Coronary artery (tissue), 2 donors: ENCODE measurements at regions not wholly inside any gene's neighbourhood (a gene's known extent, or its start where the extent isn't known, plus 50 kb on each side); places are given as distances from the start of the nearest gene placed in this dataset.

ENCODE experiments used
- DNase-seq: peaks from one replicate; pipeline ENCODE4 v3.0.0-alpha.2; 2017; ENCODE audit warnings: low spot score
- H3K27ac ChIP-seq, 2 donors: fragments of 200-600 bp; sonication (generic); one replicate each; pipeline ENCODE4 v1.5.1; 2016 to 2019
- H3K4me3 ChIP-seq: fragments of 200-600 bp; sonication (generic); 2 replicates; pipeline ENCODE4 v1.5.1; 2016; ENCODE audit warnings: mild to moderate bottlenecking, moderate library complexity
- TF ChIP-seq, protein P1 (sequence below): fragments of 200-600 bp; sonication (generic); IDR thresholded peaks from one replicate; pipeline ENCODE4 v1.5.1; 2019; ENCODE audit warnings: antibody characterized with exemption

DNA sequence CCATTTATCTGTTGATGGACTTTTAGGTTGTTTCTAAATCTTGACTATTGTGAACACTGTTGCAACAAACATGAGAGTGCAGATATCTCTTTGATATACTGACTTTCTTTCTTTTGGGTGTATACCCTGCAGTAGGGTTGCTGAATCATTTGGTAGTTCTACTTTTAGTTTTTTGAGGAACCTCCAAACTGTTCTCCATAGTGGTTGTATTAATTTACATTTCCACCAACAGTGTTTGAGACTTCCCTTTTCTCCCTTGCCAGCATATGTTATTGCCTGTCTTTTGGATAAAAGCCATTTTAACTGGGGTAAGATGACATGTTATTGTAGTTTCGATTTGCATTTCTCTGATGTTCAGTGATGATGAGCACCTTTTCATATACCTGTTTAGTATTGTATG lies 330.0 kb downstream of the DDX10 start:
- TF ChIP-seq, protein P1, sequence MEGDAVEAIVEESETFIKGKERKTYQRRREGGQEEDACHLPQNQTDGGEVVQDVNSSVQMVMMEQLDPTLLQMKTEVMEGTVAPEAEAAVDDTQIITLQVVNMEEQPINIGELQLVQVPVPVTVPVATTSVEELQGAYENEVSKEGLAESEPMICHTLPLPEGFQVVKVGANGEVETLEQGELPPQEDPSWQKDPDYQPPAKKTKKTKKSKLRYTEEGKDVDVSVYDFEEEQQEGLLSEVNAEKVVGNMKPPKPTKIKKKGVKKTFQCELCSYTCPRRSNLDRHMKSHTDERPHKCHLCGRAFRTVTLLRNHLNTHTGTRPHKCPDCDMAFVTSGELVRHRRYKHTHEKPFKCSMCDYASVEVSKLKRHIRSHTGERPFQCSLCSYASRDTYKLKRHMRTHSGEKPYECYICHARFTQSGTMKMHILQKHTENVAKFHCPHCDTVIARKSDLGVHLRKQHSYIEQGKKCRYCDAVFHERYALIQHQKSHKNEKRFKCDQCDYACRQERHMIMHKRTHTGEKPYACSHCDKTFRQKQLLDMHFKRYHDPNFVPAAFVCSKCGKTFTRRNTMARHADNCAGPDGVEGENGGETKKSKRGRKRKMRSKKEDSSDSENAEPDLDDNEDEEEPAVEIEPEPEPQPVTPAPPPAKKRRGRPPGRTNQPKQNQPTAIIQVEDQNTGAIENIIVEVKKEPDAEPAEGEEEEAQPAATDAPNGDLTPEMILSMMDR, result no peak
- no peak for DNase-seq
- Histone ChIP-seq H3K4me3 (no peak overlapping the region), H3K27ac (no peak overlapping the region)

DNA sequence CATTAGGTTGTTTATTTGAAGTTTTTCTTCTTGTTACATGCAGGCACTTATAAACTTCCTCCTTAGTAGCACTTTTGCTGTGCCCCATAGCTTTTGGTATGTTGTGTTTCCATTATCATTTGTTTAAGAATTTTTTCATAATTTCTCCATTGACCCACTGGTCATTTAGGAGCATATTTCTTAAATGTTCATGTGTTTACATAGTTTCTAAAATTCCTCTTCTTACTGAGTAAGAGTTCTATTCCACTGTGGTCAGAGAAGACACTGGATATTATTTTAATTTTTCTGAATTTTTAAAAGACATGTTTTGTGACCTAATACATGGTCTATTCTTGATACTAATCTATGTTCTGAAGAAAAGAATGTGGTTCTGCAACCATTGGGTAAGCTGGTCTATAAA lies 333.0 kb downstream of the DDX10 start:
- Histone ChIP-seq H3K27ac (no peak overlapping the region), H3K4me3 (no peak overlapping the region)
- no peak for DNase-seq
- TF ChIP-seq, protein P1, result no peak

DNA sequence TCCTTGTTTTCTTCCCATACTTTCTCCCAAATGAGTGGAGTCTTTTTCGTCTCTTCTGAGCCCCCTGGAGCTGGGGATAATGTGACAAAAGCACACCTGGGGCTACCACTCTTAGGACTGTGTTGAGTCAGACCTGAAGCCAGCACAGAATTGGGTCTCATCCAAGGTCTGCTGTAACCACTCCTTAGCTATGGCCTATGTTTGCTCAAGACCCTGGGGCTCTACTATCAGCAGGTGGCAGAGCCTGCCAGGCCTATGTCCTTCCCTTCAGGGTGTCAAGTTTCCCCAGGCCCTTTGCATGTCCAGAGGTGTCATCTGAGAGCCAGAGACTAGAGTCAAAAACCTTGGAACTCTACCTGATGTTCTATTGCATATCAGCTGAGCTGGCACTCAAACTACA lies 335.7 kb downstream of the DDX10 start:
- no peak overlapping the region for H3K27ac ChIP-seq
- DNase-seq, result no peak
- TF ChIP-seq, protein P1, result no peak
- no peak overlapping the region for H3K4me3 ChIP-seq

DNA sequence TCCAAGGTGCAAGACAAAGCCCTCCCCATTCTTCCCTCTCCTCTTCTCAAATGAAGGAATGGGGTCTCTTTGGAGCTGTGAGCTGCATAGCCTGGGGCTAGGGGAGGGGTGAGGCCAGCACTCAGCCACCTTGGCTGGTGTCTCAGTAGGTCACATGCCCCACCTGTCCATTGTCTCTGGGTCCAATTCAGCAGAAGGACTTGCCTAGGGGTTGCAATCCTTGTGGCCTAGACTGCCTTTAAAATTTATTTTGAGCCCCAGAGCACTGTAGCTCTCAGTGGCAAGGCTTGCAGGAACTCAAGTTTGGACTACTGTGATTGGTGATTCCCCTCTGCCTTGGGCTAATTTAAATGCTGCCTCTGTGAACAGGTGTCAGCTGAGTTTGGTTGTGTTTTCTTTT lies 336.7 kb downstream of the DDX10 start:
- TF ChIP-seq, protein P1, result no peak

DNA sequence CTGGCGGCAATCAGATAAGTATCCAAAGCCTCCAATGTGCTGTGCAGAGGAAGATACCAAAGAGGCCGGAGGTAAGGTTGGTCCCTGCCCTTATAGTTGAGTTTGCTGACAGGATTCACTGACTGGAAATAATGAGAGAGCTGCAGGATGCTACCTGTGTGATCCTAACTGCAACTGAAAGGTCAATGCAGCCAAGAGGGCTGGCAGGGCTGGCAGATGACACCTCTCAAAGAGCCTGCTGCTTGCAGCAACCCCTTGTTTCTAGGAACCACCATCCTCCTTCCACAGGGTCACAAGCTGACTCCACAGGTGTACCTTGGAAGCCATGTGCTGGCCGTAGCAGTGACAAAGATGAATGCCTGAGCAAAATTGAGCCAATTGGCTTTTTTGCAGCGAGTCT lies 348.1 kb downstream of the DDX10 start:
- TF ChIP-seq, protein P1, result no peak
- H3K27ac ChIP-seq, result no peak overlapping the region
- DNase-seq, result no peak

More for the DNA sequence above, 336.7 kb downstream of the DDX10 start:
- no peak for DNase-seq
- Histone ChIP-seq H3K27ac (no peak overlapping the region), H3K4me3 (no peak overlapping the region)

DNA sequence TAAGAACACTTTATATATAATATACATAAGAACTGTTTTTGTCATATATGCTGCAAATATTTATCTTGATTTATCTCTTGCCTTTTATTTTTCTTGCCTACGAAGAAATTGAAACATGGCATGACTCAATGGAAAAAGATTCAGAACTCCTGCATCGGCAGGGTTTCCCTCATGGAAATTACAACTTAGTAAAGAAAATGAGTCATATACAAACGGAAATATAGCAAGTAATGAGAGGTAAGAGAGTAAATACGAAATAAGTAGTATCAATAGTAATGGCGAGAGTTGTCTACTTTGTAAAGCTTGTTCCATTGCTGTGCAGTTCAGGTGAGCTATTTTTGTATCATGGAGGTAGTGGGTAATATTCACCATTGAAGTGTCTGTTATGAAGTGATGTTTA lies 350.4 kb downstream of the DDX10 start:
- DNase-seq, result no peak
- H3K27ac ChIP-seq, result no peak overlapping the region
- TF ChIP-seq, protein P1, result no peak
- H3K4me3 ChIP-seq, result no peak overlapping the region

More for the DNA sequence above, 348.1 kb downstream of the DDX10 start:
- no peak overlapping the region for H3K4me3 ChIP-seq

DNA sequence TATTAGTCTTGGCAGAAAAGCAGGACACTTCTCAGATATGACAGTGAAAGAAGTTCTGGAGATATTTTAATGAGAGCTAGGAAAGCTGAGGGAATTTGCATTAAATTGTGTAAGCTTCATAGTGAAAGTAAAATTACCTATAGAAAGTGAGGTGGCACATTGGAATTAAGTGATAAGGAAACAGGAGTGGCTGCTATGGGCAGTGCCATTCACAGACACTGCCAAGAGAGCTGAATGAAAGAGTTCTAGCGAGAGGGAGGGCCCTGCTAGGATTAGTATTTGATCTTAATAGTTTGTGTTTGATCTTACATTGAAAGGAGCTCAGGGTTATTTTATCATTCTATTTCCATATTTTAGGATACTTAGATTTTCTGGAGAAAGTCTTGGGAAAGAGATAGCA lies 351.9 kb downstream of the DDX10 start:
- no peak for DNase-seq
- TF ChIP-seq, protein P1, result no peak
- Histone ChIP-seq H3K4me3 (no peak overlapping the region), H3K27ac (no peak overlapping the region)
